ENCODE measurements at regions not wholly inside any gene's neighbourhood (a gene's known extent, or its start where the extent isn't known, plus 50 kb on each side); places are given as distances from the start of the nearest gene placed in this dataset.

- TF ChIP-seq POLR2AphosphoS5 (IDR thresholded peaks at IDR 0.05; ENCODE audit: low read depth, low read length) (no peak), REST (IDR thresholded peaks at IDR 0.05; ENCODE audit: insufficient read depth in 1 of 2, low read depth in 2 of 2, low read length in 2 of 2) (no peak), TAF1 (IDR thresholded peaks at IDR 0.05; ENCODE audit: borderline replicate concordance, insufficient read depth, low read length) (no peak), SIN3A (IDR thresholded peaks at IDR 0.05; ENCODE audit: borderline replicate concordance, insufficient read depth, low read length) (no peak)
These were observed 51.7 kb upstream of the NFIB start for GRCh38 chr9:14365670-14366069.
